ENCODE measurements at regions not wholly inside any gene's neighbourhood (a gene's known extent, or its start where the extent isn't known, plus 50 kb on each side); places are given as distances from the start of the nearest gene placed in this dataset.
"Not testable (repeated sequence)": the region's sequence is repeated elsewhere in the genome, so short reads cannot be mapped to it uniquely, and the experiment has no call there.

DNA sequence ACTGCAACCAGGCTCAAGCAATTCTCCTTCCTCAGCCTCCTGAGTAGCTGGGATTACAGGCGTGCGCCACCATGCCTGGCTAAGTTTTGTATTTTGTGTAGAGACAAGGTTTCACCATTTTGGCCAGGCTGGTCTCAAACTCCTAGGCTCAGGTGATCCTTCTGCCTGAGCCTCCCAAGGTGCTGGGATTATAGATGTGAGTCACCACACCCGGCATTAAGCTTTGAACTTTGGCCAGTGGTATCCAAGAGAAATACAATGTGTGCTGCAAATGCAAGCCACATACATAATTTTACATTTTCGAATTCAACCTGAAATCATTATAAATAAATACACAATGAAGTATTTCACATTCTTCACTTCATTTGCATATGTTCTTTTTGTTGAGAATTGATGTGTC, 94.0 kb upstream of the ERV3-1 start:
- not testable (repeated sequence) for H3K36me3 ChIP-seq, H3K4me1 ChIP-seq

DNA sequence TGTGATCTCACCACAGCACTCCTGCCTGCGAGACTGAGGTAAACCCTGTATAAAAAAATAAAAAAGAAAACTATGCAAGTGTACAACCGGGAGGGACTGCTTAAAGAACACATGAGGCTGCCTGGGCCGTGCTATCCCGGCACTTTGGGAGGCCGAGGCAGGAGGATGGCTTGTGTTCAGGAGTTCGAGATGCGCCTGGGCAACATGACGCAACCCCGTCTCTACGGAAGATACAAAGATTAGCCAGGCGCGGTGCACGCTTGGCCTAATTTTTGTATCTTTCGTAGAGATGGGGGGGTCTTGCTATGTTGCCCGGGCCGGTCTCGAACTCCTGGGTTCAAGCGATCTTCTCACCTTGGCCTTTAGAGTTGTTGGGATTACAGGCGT, 75.2 kb upstream of the ERV3-1 start:
- not testable (repeated sequence) for H3K9me3 ChIP-seq, H3K4me1 ChIP-seq, H3K36me3 ChIP-seq, H3K27me3 ChIP-seq, DNase-seq
- Histone ChIP-seq H3K4me3 (peak overlapping the region; percentile 54 to 96 (median 75)), H3K27ac (peak overlapping the region in 3 of 4 donors; percentile 78 to 85 (median 83))

More for the DNA sequence above, 94.0 kb upstream of the ERV3-1 start:
- H3K27ac ChIP-seq, H3K9me3 ChIP-seq, DNase-seq, H3K4me3 ChIP-seq, H3K27me3 ChIP-seq: not testable (repeated sequence)

DNA sequence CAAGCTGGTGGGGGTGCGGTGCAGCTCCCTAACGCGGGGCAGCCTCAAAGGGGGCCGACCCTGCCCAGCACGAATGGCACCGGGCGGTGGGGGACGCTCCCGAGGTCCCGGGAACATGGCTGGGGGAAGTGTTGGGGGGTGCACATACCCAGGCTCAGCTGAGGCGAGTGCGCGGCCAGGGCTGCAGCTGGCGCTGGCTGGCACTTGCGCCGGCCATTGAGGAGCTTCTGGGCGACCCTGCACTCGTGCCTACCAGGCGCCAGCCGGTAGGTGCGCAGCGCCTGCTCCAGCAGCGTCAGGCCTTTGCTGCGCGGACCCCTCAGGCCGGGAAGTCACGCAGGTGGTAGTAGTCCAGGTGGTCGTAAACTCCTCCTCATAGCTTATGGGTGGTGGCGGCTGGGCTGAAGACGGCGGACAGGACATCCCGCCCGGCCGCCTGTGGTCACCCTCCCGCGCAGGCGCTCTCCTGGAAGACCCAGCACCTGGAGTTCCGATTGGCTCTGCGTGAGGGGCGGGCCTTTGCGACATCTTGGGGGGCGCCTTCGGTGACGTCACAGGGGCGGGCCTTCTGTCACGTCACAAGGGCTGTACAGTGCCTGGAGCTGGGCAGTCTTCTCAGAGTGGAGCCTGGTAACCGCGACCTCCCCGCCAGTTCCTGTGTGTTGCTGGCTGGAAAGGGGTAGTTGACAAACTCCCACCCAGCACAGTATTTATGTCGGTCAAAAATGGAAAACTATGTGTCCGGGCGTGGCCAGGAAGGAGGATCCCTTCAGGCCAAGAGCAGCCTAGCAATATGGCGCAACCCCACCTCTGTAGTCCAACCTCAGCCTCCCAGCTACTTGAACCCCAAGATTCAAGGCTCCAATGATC, 74.5 kb upstream of the ERV3-1 start:
- H3K9me3 ChIP-seq, H3K27me3 ChIP-seq, H3K36me3 ChIP-seq, H3K4me1 ChIP-seq: not testable (repeated sequence)
- peak; percentile 96 to 97 (median 97) for DNase-seq
- TF ChIP-seq POLR2A (IDR thresholded peaks at IDR 0.05): peak; percentile 38 to 63
- TF ChIP-seq, protein P1, sequence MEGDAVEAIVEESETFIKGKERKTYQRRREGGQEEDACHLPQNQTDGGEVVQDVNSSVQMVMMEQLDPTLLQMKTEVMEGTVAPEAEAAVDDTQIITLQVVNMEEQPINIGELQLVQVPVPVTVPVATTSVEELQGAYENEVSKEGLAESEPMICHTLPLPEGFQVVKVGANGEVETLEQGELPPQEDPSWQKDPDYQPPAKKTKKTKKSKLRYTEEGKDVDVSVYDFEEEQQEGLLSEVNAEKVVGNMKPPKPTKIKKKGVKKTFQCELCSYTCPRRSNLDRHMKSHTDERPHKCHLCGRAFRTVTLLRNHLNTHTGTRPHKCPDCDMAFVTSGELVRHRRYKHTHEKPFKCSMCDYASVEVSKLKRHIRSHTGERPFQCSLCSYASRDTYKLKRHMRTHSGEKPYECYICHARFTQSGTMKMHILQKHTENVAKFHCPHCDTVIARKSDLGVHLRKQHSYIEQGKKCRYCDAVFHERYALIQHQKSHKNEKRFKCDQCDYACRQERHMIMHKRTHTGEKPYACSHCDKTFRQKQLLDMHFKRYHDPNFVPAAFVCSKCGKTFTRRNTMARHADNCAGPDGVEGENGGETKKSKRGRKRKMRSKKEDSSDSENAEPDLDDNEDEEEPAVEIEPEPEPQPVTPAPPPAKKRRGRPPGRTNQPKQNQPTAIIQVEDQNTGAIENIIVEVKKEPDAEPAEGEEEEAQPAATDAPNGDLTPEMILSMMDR (IDR thresholded peaks at IDR 0.05): peak in 2 of 6 experiments; percentile 12 to 18
- Histone ChIP-seq H3K4me3 (peak overlapping the region; percentile 54 to 96 (median 75)), H3K27ac (peak overlapping the region; percentile 78 to 85 (median 82))

DNA sequence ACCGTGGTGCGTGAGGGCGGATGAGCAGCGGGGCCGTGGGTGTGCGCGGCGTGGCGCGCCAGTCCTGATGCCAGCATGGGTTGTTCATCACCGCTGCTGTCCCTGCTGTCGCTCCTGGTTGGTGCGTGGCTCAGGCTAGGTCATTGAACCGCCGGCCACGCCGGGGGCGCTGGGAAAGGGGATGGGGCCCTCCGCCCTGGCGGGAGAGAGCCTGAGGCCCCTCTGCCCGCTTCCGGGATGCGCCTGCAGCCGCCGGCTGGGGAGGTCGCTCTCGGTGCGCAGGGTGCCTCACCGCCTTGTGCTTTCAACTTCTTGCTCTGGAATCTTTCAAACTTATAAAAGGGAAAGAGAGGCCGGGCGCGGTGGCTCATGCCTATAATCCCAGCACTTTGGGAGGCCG, 68.5 kb upstream of the ERV3-1 start:
- H3K4me1 ChIP-seq, H3K4me3 ChIP-seq, H3K27ac ChIP-seq, H3K36me3 ChIP-seq, DNase-seq, H3K27me3 ChIP-seq, H3K9me3 ChIP-seq: not testable (repeated sequence)

DNA sequence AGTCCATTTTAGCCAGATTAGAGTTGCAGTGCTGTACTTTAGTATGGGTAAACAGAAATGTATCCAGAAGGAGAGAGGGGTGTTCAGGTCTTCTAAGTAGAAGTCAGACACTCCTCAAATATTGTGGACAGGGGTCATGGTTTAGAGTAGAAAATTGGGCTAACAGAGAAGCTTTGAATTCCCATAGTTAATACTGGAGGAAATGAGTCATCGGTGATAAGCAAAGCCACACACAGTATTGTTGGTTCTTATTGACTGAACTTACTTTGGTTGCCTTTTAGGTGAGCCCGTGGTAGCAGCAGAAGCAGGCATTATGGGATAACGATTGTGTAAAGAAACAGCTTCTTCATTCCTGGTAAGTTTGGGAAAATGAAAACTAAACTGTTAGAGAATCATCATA, 66.7 kb upstream of the ERV3-1 start:
- not testable (repeated sequence) for H3K36me3 ChIP-seq, H3K4me3 ChIP-seq, H3K4me1 ChIP-seq, DNase-seq, H3K27ac ChIP-seq, H3K9me3 ChIP-seq, H3K27me3 ChIP-seq

DNA sequence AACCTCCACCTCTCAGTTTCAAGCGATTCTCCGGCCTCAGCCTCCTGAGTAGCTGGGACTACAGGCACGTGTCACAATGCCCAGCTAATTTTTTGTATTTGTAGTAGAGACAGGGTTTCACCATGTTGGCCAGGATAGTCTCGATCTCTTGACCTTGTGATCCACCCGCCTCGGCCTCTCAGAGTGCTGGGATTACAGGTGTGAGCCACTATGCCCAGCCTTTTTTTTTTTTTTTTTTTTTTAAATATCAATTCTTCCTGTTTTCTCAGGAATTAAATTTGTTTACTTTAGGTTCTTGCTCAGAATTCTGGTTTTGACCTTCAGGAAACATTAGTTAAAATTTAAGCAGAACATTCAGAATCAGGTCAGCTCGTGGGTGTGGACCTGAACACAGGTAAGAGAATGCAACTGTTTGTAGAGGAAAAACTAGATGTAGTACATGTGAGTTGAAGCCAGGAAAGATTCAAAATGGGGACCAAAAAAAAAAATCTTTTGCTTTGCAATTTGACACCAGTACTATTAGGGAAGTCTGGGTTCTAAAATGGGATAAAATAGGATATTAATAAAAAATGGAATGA, 65.5 kb upstream of the ERV3-1 start:
- H3K27ac ChIP-seq, DNase-seq, H3K4me1 ChIP-seq, H3K27me3 ChIP-seq, H3K9me3 ChIP-seq, H3K4me3 ChIP-seq: not testable (repeated sequence)
- peaks cover 0 to 11% (median 0%) of the 10 kb centered on the region in 3 donors for H3K36me3 ChIP-seq

DNA sequence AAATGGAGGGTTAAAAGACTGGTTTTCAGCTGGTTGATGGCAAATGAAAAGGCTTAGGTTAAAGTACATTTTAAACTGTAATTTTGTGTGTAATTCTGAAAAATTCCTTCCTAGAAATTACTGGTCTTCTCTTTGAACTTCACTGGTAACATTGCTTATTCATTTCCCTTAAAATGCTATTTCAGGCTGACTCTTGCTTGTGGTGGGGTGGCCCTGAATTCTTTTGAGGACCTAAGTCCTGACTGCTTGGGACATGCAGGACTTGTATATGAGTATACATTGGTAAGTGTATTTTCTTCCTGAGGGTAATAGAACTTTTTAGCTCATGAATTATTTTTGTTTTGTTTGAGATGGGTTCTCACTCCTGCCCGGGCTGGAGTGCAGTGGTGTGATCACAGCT, 63.0 kb upstream of the ERV3-1 start:
- H3K36me3 ChIP-seq: peaks cover 0 to 17% (median 0%) of the 10 kb centered on the region in 3 donors
- not testable (repeated sequence) for H3K27me3 ChIP-seq, DNase-seq, H3K4me3 ChIP-seq, H3K9me3 ChIP-seq, H3K4me1 ChIP-seq, H3K27ac ChIP-seq

DNA sequence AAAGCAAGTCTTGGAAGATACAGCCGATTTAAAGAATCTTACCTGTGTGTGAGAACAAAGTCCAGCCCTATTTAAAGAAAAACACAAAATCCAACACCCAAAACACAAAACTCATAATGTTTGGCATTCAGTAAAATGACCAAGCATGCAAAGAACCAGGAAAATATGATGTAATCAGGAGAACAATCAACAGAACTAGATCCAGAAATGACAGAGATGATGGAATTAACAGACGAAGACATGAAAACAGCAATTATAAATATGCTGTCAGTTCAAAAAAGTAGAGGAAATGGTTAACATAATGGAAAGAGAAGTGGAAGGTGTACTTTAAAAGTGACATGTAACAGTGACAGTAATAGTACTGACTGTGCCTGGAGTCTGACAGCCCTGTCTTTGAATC, 56.1 kb upstream of the ERV3-1 start:
- H3K27me3 ChIP-seq, H3K27ac ChIP-seq, H3K4me3 ChIP-seq, H3K36me3 ChIP-seq, DNase-seq, H3K4me1 ChIP-seq, H3K9me3 ChIP-seq: not testable (repeated sequence)

DNA sequence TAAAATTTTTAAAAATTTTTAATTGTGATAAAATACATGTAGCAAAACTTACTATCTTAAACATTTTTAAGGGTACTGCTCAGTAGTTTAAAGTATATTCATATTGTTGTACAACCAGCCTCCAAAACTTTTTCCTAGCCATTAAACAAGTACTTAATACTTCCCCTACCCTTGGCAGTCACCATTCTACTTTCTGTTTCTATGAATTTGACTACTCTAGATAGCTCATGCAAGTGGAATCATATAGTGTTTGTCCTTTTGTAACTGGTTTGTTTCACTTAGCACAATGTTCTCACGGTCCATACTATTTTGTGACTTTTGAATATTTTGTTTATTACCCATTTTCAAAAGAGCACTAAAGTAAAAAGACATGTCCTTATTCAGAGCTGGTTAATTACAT, 52.8 kb upstream of the ERV3-1 start:
- not testable (repeated sequence) for H3K36me3 ChIP-seq, H3K4me3 ChIP-seq, H3K4me1 ChIP-seq, H3K27ac ChIP-seq, H3K9me3 ChIP-seq, DNase-seq, H3K27me3 ChIP-seq

Small RNAs in the stretch of these regions (small RNA-seq; reads per million reads assigned to genes)
- gene AC104073.1 (0 reads per million in 2 donors), gene SNORA15B-1 (0 reads per million in 2 donors), gene SNORA22C (0 reads per million in 2 donors)

Data from Peyer's patch (tissue), 4 donors.